K562 (cell line): ENCODE measurements at regions not wholly inside any gene's neighbourhood (a gene's known extent, or its start where the extent isn't known, plus 50 kb on each side); places are given as distances from the start of the nearest gene placed in this dataset.

Experiments used
- ATAC-seq: fragments of 200-7000 bp; cut with Tn5 transposase; 3 replicates; pipeline ENCODE4 v1.9.1; 2020; ENCODE audit warnings: moderate library complexity
- BruUV-seq: library from RNA; stranded (reverse); fragments of 400-500 nt; replicated peaks from 2 replicates; lab custom pipeline; 2021; lab: Mats Ljungman, UMichigan
- CTCF ChIA-PET: fragments of 300-600 bp; formaldehyde crosslinking; extraction: SDS; loops from one replicate; lab custom pipeline; 2021; ENCODE audit warnings: low intra/inter-chr PET ratio; lab: Yijun Ruan, JAX
- POLR2A ChIA-PET: fragments of 300-600, 350-650 bp; sonication (Branson Sonifier 250); formaldehyde crosslinking; extraction: SDS; loops from one replicate; lab custom pipeline; 2021; ENCODE audit warnings: antibody characterized with exemption, inconsistent platforms; lab: Yijun Ruan, JAX
- DNase-seq, 4 experiments: peaks; one replicate each; pipeline versions ENCODE4 v3.0.0 to v3.0.0-alpha.2; 2011 to 2018; ENCODE audit warnings: low spot score in 3 of 4, mixed read lengths in 3 of 4; ENCODE audit errors: extremely low read depth in 1 of 4
- FAIRE-seq: peaks from 2 replicates; lab custom pipeline; 2011; peaks lifted over from hg19 to GRCh38; lab: Jason Lieb, UNC
- H2AFZ ChIP-seq: 2 replicates; pipeline ENCODE4 v1.6.0; 2011; ENCODE audit warnings: low read depth, low read length, control low read depth, inconsistent platforms
- H3K27ac ChIP-seq: fragments of 200-600 bp; 3 replicates; pipeline ENCODE4 v1.8.0; 2011; ENCODE audit warnings: low read depth, mild to moderate bottlenecking, control low read depth, inconsistent platforms, low read length, moderate library complexity, mixed read lengths; ENCODE audit errors: extremely low read depth
- H3K27me3 ChIP-seq, 2 experiments: fragments of 300-600 bp in 1 of 2; 2 replicates in 1 of 2; 3 replicates in 1 of 2; pipeline versions ENCODE4 v1.6.0 to v1.8.0; 2011; ENCODE audit warnings: inconsistent platforms in 2 of 2, low read length in 2 of 2, mild to moderate bottlenecking in 1 of 2, mixed read lengths in 1 of 2, moderate library complexity in 1 of 2; ENCODE audit not compliant: control insufficient read depth in 2 of 2, insufficient read depth in 2 of 2
- H3K36me3 ChIP-seq: fragments of 300-600 bp; 3 replicates; pipeline ENCODE4 v1.8.0; 2011; ENCODE audit warnings: mild to moderate bottlenecking, low read length, inconsistent platforms; ENCODE audit not compliant: control insufficient read depth, insufficient read depth
- H3K4me1 ChIP-seq, 2 experiments: fragments of 200-600 bp in 1 of 2; replicated peaks in 1 of 2; 2 replicates in 1 of 2; 3 replicates in 1 of 2; pipeline versions ENCODE4 v1.5.1 to v1.8.0; 2011; ENCODE audit warnings: inconsistent platforms in 2 of 2, low read length in 2 of 2, mild to moderate bottlenecking in 1 of 2, mixed read lengths in 1 of 2, moderate library complexity in 1 of 2; ENCODE audit not compliant: control insufficient read depth in 2 of 2, insufficient read depth in 2 of 2
- H3K4me2 ChIP-seq: 2 replicates; pipeline ENCODE4 v1.6.1; 2011; ENCODE audit warnings: low read length, control low read depth, inconsistent platforms, mixed read lengths; ENCODE audit not compliant: insufficient read depth
- H3K4me3 ChIP-seq: fragments of 200-600 bp; sonication (generic), shearing (Covaris generic); 2 replicates; pipeline ENCODE4 v1.5.1; 2016; ENCODE audit warnings: control low read depth, inconsistent platforms
- H3K79me2 ChIP-seq: fragments of 200-600 bp; 3 replicates; pipeline ENCODE4 v1.8.0; 2011; ENCODE audit warnings: low read length, inconsistent platforms; ENCODE audit not compliant: control insufficient read depth, insufficient read depth
- H3K9ac ChIP-seq, 2 experiments: 2 replicates each; pipeline versions ENCODE4 v1.6.0 to v1.6.1; 2011; ENCODE audit warnings: low read depth in 2 of 2, low read length in 2 of 2, control low read depth in 1 of 2, inconsistent platforms in 1 of 2, mild to moderate bottlenecking in 1 of 2, mixed read lengths in 1 of 2; ENCODE audit not compliant: insufficient read depth in 1 of 2
- H3K9me1 ChIP-seq: one replicate; pipeline ENCODE4 v1.6.0; 2011; ENCODE audit warnings: inconsistent platforms, mild to moderate bottlenecking, low read length, moderate library complexity; ENCODE audit not compliant: control insufficient read depth, insufficient read depth
- H3K9me3 ChIP-seq: replicated peaks from 2 replicates; pipeline ENCODE4 v1.5.1; 2011; ENCODE audit warnings: low read depth, low read length, inconsistent platforms; ENCODE audit not compliant: control insufficient read depth, insufficient read depth
- H4K20me1 ChIP-seq: replicated peaks from 2 replicates; pipeline ENCODE4 v1.6.1; 2011; ENCODE audit warnings: low read length, inconsistent platforms, mixed read lengths; ENCODE audit not compliant: control insufficient read depth, insufficient read depth
- C11orf30 ChIP-seq: fragments of 450-650 bp; IDR thresholded peaks from 2 replicates; pipeline ENCODE4 v1.6.1; 2016; ENCODE audit warnings: low read depth, mild to moderate bottlenecking
- MAFF ChIP-seq: IDR thresholded peaks from 2 replicates; pipeline ENCODE4 v1.6.1; 2012; ENCODE audit warnings: low read length, improper control_type of control experiment
- MAFG ChIP-seq: fragments of 450-650 bp; conservative IDR thresholded peaks from 2 replicates; pipeline ENCODE4 v1.6.1; 2016; ENCODE audit warnings: missing genetic modification characterization, missing compliant biosample characterization
- MAFK ChIP-seq: IDR thresholded peaks from 2 replicates; pipeline ENCODE4 v1.6.1; 2011; ENCODE audit warnings: low read length, improper control_type of control experiment
- NFE2 ChIP-seq: IDR thresholded peaks from 2 replicates; pipeline ENCODE4 v1.6.1; 2014; ENCODE audit warnings: antibody characterized with exemption, low read depth
- PCBP2 ChIP-seq: fragments of 200-400 bp; formaldehyde crosslinking; IDR thresholded peaks from 2 replicates; pipeline ENCODE4 v1.6.1; 2018; ENCODE audit warnings: low read length, low read depth, mild to moderate bottlenecking, moderate library complexity; ENCODE audit not compliant: poor library complexity, severe bottlenecking
- ZNF316 ChIP-seq: fragments of 450-650 bp; IDR thresholded peaks from 2 replicates; pipeline ENCODE4 v1.6.1; 2016
- WGBS: fragments of 100-300 bp; shearing (Covaris generic); methylation state at CpG from one replicate; pipeline ENCODE4 v1.1.6; 2016; ENCODE audit warnings: low coverage, mixed read lengths; ENCODE audit not compliant: insufficient coverage; ENCODE audit errors: missing lambda C conversion rate; 5-methylcytosine and 5-hydroxymethylcytosine counted together
- in situ Hi-C: fragments of 300-500 bp; cut with MboI; formaldehyde crosslinking; loops from 4 replicates; pipeline ENCODE4 v1.15.0; 2018; ENCODE audit warnings: inconsistent platforms, mixed read lengths
- intact Hi-C: fragments of 100-400 bp; cut with micrococcal nuclease; formaldehyde crosslinking; loops from 2 replicates; pipeline ENCODE4 v1.14.2; 2022
- TF ChIP-seq, protein P1 (sequence below): IDR thresholded peaks from 2 replicates; pipeline ENCODE4 v1.6.1; 2011; ENCODE audit warnings: borderline replicate concordance, low read depth, mild to moderate bottlenecking, moderate library complexity, low read length; ENCODE audit not compliant: insufficient read depth, poor library complexity, severe bottlenecking

DNA sequence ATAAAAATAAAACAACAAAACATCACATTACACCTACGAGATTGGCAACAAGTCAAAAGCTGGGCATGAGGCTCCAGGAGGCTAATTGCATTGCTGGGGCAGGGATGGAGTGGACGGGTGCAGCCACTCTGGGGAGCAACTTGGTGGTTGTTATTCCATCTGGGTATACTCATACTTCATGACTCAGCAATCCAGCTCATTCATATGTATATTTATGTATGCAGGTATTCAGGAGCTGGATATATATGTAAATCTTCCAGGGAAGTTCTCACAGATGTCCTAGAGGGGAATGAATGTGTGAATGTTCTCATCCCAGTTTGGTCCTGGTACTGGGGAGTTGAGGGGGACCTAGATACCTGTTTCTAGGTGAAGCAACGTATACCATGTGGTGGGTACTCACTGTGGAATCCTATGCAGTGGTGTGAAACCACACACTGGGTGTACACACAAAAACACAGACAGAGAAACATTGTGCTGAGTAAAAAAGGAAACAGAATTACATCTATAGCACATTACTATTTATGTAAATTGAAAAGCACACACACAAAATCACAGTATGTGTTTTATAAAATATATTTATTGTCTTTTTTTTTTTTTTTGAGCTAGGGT lies 79.7 kb upstream of the RAB4A start:
- Histone ChIP-seq H3K4me1 (no peaks in the 10 kb centered on the region), H3K9ac (no peak overlapping the region), H4K20me1 (no peaks in the 10 kb centered on the region), H3K4me3 (no peak overlapping the region), H3K79me2 (no peaks in the 10 kb centered on the region), H3K27me3 (peaks cover 7 to 14% of the 10 kb centered on the region in 2 experiments; a peak in 4 of 5 replicates)
- intact Hi-C loops (no loop called here), in situ Hi-C loops (no loop called here)
- no peak for ATAC-seq
- BruUV-seq = no TSS peak
- WGBS = 0% methylated on average over 3 of the region's 3 CpGs
- TF ChIP-seq ZNF316 = peak; percentile 84
- peak; percentile 55; the same call in 1 of the 2 replicates for TF ChIP-seq NFE2
- TF ChIP-seq C11orf30 = peak; percentile 77
- peak; percentile 41; the same call in 1 of the 2 replicates for TF ChIP-seq MAFK
- peak; percentile 55 for TF ChIP-seq MAFF
- peak; percentile 67 for TF ChIP-seq MAFG (tag)
- TF ChIP-seq, protein P1, sequence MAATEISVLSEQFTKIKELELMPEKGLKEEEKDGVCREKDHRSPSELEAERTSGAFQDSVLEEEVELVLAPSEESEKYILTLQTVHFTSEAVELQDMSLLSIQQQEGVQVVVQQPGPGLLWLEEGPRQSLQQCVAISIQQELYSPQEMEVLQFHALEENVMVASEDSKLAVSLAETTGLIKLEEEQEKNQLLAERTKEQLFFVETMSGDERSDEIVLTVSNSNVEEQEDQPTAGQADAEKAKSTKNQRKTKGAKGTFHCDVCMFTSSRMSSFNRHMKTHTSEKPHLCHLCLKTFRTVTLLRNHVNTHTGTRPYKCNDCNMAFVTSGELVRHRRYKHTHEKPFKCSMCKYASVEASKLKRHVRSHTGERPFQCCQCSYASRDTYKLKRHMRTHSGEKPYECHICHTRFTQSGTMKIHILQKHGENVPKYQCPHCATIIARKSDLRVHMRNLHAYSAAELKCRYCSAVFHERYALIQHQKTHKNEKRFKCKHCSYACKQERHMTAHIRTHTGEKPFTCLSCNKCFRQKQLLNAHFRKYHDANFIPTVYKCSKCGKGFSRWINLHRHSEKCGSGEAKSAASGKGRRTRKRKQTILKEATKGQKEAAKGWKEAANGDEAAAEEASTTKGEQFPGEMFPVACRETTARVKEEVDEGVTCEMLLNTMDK = no peak
- TF ChIP-seq PCBP2 = no peak
- TF ChIP-seq, all 486 proteins: peak for 6
- Histone ChIP-seq H3K9me1 (no peaks in the 10 kb centered on the region), H3K4me2 (no peak overlapping the region), H2AFZ (no peak overlapping the region), H3K36me3 (no peaks in the 10 kb centered on the region), H3K9me3 (no peaks in the 10 kb centered on the region), H3K27ac (no peak overlapping the region)
- FAIRE-seq = no peak
- POLR2A ChIA-PET = interaction anchor here (0.6 kb wide), 1 partner anchor 156 kb away, joined by 3 read pairs; no protein-coding TSS in a partner anchor
- CTCF ChIA-PET = no interaction called here
- no peak for DNase-seq
